Prostate gland (tissue), 2 donors: ENCODE measurements at regions not wholly inside any gene's neighbourhood (a gene's known extent, or its start where the extent isn't known, plus 50 kb on each side); places are given as distances from the start of the nearest gene placed in this dataset.

ENCODE experiments used
- POLR2A ChIP-seq: fragments of 450-650 bp; IDR thresholded peaks from one replicate; pipeline ENCODE4 v1.6.1; 2016; ENCODE audit warnings: antibody characterized with exemption, mild to moderate bottlenecking
- POLR2AphosphoS5 ChIP-seq: sonication (generic); formaldehyde crosslinking; IDR thresholded peaks from one replicate; pipeline ENCODE4 v1.6.1; 2017; ENCODE audit warnings: antibody characterized with exemption
- TF ChIP-seq, protein P1 (sequence below), 4 experiments: fragments of 200-600 bp in 2 of 4; fragments of 450-650 bp in 2 of 4; sonication (generic) in 2 of 4; IDR thresholded peaks; 1 replicate in 3 of 4; 2 replicates in 1 of 4; pipeline ENCODE4 v1.5.1; 2016 to 2019; ENCODE audit warnings: antibody characterized with exemption in 4 of 4, mild to moderate bottlenecking in 2 of 4, moderate library complexity in 2 of 4

DNA sequence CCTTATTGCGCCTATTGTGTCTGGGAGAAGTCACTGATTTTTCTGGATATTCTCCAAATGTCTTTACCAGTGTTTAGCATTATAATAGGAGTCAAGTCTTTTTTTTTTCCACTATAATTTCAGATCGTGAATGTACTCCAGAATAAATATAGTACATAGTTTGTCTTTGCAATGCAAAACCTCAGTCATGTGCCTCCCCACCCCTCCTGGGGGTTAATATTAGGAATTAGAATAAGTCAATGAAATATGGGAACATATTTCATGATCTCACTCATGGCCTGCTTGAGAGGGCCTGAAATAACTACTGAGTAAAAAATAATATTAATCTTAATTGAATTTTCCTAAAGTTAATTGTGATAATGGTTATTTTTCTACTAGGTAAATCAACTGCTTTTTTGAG is 79.0 kb upstream of the TMEM170B start:
- TF ChIP-seq POLR2A (no peak), POLR2AphosphoS5 (no peak)
- TF ChIP-seq, protein P1, sequence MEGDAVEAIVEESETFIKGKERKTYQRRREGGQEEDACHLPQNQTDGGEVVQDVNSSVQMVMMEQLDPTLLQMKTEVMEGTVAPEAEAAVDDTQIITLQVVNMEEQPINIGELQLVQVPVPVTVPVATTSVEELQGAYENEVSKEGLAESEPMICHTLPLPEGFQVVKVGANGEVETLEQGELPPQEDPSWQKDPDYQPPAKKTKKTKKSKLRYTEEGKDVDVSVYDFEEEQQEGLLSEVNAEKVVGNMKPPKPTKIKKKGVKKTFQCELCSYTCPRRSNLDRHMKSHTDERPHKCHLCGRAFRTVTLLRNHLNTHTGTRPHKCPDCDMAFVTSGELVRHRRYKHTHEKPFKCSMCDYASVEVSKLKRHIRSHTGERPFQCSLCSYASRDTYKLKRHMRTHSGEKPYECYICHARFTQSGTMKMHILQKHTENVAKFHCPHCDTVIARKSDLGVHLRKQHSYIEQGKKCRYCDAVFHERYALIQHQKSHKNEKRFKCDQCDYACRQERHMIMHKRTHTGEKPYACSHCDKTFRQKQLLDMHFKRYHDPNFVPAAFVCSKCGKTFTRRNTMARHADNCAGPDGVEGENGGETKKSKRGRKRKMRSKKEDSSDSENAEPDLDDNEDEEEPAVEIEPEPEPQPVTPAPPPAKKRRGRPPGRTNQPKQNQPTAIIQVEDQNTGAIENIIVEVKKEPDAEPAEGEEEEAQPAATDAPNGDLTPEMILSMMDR (IDR thresholded peaks at IDR 0.05), result no peak
